H1 (cell line): ENCODE measurements at regions not wholly inside any gene's neighbourhood (a gene's known extent, or its start where the extent isn't known, plus 50 kb on each side); places are given as distances from the start of the nearest gene placed in this dataset.

Experiments used
- BRCA1 ChIP-seq: IDR thresholded peaks from 2 replicates; pipeline ENCODE4 v1.6.1; 2012; ENCODE audit warnings: low read depth, low read length, improper control_type of control experiment
- EZH2 ChIP-seq: fragments of 200-600 bp; sonication (generic); IDR thresholded peaks from 2 replicates; pipeline ENCODE4 v1.7.1; 2012; ENCODE audit warnings: low read depth, mild to moderate bottlenecking, moderate library complexity, low read length, inconsistent platforms; ENCODE audit not compliant: severe bottlenecking
- JUN ChIP-seq: IDR thresholded peaks from 2 replicates; pipeline ENCODE4 v1.6.1; 2011; ENCODE audit warnings: low read depth, mild to moderate bottlenecking, improper control_type of control experiment, low read length
- JUND ChIP-seq: IDR thresholded peaks from 2 replicates; pipeline ENCODE4 v1.6.1; 2011; ENCODE audit warnings: mild to moderate bottlenecking, improper control_type of control experiment, low read length
- RAD21 ChIP-seq, 2 experiments: IDR thresholded peaks in 1 of 2; conservative IDR thresholded peaks in 1 of 2; 2 replicates each; pipeline ENCODE4 v1.6.1; 2011; ENCODE audit warnings: low read depth in 2 of 2, low read length in 2 of 2, improper control_type of control experiment in 1 of 2, inconsistent platforms in 1 of 2, mild to moderate bottlenecking in 1 of 2, moderate library complexity in 1 of 2
- TF ChIP-seq, protein P1 (sequence below): IDR thresholded peaks from 2 replicates; pipeline ENCODE4 v1.6.1; 2011; ENCODE audit warnings: low read length, improper control_type of control experiment
- TF ChIP-seq, protein P2 (sequence below): IDR thresholded peaks from 2 replicates; pipeline ENCODE4 v1.6.1; 2012; ENCODE audit warnings: inconsistent platforms
- TF ChIP-seq, protein P3 (sequence below), 3 experiments: IDR thresholded peaks; 1 replicate in 2 of 3; 2 replicates in 1 of 3; pipeline versions ENCODE4 v1.5.1 to v1.6.1; 2011; ENCODE audit warnings: low read length in 3 of 3, mild to moderate bottlenecking in 3 of 3, inconsistent platforms in 2 of 3, low read depth in 1 of 3, moderate library complexity in 1 of 3; ENCODE audit not compliant: insufficient read depth in 1 of 3; ENCODE audit errors: control extremely low read depth in 1 of 3

DNA sequence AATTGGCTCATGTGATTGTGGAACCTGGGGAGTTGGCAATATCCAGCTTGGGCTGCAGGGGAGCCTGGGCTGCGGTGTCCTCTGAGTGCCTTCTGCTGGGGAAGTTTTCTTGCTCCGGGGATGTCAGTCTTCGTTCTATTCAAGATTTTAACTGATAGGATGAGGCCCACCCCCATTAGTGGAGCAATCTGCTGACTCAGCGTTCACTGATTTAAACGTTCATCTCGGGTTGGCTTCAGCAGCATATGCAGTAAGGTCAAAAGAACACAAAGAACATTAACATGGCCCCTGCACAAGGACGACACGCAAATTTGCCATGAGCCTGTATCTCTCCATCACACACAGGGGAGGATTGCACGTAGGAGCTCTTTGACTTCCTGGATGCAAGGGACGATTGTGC, 360.6 kb upstream of the ADARB2 start:
- TF ChIP-seq RAD21 (IDR thresholded peaks at IDR 0.05 in 1 of 2, conservative IDR thresholded peaks at IDR 0.05 in 1 of 2; ENCODE audit: low read depth in 2 of 2, low read length in 2 of 2) = no peak
- TF ChIP-seq JUN = no peak
- no peak for TF ChIP-seq EZH2
- TF ChIP-seq, protein P1, sequence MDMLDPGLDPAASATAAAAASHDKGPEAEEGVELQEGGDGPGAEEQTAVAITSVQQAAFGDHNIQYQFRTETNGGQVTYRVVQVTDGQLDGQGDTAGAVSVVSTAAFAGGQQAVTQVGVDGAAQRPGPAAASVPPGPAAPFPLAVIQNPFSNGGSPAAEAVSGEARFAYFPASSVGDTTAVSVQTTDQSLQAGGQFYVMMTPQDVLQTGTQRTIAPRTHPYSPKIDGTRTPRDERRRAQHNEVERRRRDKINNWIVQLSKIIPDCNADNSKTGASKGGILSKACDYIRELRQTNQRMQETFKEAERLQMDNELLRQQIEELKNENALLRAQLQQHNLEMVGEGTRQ = no peak
- no peak for TF ChIP-seq JUND
- TF ChIP-seq, protein P2, sequence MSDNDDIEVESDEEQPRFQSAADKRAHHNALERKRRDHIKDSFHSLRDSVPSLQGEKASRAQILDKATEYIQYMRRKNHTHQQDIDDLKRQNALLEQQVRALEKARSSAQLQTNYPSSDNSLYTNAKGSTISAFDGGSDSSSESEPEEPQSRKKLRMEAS = no peak
- TF ChIP-seq, protein P3, sequence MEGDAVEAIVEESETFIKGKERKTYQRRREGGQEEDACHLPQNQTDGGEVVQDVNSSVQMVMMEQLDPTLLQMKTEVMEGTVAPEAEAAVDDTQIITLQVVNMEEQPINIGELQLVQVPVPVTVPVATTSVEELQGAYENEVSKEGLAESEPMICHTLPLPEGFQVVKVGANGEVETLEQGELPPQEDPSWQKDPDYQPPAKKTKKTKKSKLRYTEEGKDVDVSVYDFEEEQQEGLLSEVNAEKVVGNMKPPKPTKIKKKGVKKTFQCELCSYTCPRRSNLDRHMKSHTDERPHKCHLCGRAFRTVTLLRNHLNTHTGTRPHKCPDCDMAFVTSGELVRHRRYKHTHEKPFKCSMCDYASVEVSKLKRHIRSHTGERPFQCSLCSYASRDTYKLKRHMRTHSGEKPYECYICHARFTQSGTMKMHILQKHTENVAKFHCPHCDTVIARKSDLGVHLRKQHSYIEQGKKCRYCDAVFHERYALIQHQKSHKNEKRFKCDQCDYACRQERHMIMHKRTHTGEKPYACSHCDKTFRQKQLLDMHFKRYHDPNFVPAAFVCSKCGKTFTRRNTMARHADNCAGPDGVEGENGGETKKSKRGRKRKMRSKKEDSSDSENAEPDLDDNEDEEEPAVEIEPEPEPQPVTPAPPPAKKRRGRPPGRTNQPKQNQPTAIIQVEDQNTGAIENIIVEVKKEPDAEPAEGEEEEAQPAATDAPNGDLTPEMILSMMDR (IDR thresholded peaks at IDR 0.05; ENCODE audit: control extremely low read depth in 1 of 3, insufficient read depth in 1 of 3, low read depth in 1 of 3, low read length in 3 of 3) = no peak
- TF ChIP-seq BRCA1 = no peak
